ENCODE measurements at regions not wholly inside any gene's neighbourhood (a gene's known extent, or its start where the extent isn't known, plus 50 kb on each side); places are given as distances from the start of the nearest gene placed in this dataset.

DNA sequence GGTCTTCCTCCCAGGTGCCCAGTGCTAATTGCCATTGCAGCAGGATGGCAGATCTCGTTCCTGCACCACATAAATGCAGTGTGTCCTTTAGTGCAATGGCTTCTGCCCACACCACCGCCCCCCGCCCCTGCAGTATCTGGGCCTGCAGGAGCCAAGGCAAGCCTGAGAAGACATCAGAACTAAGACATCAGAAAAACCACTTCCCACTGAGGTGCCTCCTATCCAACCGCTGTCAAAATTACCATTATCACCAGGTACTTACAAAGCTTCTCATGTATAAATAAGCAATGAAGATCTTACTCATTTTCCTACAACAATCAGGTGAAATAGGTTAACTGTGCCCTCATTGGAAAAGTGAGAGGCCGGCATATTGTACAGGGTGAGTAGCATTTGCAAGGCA, 228.8 kb downstream of the FBXO15 start:
- DNase-seq (ENCODE audit: low read depth): no peak

GRCh38 chr18:73917046-73917445, 230.6 kb downstream of the FBXO15 start:
- no peak for DNase-seq (ENCODE audit: low read depth)

DNA sequence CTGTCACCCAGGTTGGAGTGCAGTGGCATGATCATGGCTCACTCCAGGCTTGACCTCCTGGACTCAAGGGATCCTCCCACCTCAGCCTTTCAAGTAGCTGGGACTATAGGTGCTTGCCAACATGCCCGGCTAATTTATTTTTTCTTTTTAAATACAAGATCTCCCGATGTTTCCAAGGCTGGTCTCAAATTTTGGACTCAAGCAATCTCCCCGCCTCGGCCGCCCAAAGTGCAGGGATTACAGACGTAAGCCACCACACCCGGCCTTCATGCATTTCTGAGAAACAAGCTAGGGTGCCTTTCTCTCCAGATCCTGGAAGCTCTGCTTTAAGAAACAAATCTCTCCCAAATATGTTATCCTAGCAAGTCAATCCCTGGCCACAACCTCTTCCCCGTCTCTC, 234.1 kb downstream of the FBXO15 start:
- no peak for DNase-seq (ENCODE audit: low read depth)

- DNase-seq (ENCODE audit: low read depth): no peak
These were observed 239.3 kb downstream of the FBXO15 start for GRCh38 chr18:73908323-73908722.

GRCh38 chr18:73901566-73901965, 246.1 kb downstream of the FBXO15 start:
- DNase-seq (ENCODE audit: low read depth): no peak

- no peak for DNase-seq (ENCODE audit: low read depth)
These were observed 246.5 kb downstream of the FBXO15 start for GRCh38 chr18:73901151-73901550.

DNA sequence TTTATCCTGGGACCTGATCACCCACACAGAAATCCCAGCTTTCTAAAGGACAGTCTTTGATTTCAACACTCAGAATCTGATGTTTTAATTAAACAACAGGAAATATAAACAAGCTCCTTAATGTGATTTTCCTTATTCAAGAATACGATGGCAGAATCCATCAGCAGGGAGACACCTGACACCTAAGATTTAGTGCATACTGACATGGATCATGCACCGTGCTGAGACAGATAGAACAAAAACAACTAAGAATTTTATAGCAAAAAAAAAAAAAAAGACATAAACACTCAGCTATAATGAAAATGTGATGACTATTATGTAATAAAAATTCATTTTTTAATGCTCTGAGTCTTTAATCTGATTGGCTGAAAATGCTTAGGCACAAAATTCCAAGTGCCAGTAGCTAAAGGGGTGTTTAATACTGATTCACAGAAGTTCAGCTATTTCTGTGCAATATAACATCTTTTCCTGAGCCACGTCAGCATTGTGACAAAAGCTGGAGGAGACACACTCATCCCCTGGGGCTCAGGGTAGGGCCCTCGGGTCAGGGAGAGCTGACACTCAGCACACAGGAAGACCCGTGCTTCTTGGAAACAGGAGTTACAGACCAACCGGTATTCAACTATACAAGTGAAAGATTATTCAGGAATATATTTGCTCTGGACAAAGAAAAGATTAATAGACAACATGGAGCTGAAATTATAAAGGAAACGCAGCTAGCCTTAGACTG, 247.4 kb downstream of the FBXO15 start:
- DNase-seq (ENCODE audit: low read depth): no peak

DNA sequence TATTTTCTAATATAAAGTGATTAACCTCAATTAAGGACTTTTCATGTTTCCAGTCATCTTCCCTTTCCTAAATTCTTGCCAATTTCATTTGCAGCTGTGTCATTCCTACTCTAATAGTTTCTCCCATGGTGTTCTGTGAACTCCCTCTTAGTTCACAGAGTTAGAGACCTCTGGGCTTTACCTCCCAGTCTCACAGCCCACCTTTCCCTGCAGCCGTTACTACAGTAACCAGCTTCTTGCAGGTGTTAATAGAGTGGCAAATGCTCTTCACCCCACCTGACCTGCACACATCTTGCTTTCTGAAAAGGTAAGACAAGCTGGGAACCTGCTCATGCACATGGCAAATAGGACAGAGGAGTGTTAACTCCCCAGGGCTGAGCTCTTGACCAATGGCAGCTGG, 250.1 kb downstream of the FBXO15 start:
- no peak for DNase-seq (ENCODE audit: low read depth)

GRCh38 chr18:73896685-73897084, 250.9 kb downstream of the FBXO15 start:
- DNase-seq (ENCODE audit: low read depth): no peak

DNA sequence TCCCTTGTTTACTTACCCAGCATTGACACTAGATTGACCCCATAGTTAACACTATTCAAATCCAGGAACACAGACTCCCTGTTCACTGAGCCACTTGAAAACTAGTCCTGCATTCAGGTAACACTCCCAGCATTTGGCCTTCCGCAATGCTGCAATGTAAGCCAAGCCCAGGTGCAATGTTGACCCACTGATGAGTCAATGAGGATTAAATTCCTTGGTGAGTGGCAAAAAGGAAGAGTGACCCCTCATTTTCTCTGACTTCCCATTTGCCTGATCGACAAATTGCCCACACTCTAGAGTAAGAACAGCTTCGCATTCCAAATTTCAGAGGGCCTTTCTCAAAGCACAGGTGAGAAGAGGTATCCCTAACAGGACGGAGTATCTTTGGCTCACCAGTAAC, 251.9 kb downstream of the FBXO15 start:
- no peak for DNase-seq (ENCODE audit: low read depth)

GRCh38 chr18:73893880-73894279, 253.8 kb downstream of the FBXO15 start:
- no peak for DNase-seq (ENCODE audit: low read depth)

GRCh38 chr18:73891572-73892421, 255.8 kb downstream of the FBXO15 start:
- DNase-seq (ENCODE audit: low read depth): no peak

DNA sequence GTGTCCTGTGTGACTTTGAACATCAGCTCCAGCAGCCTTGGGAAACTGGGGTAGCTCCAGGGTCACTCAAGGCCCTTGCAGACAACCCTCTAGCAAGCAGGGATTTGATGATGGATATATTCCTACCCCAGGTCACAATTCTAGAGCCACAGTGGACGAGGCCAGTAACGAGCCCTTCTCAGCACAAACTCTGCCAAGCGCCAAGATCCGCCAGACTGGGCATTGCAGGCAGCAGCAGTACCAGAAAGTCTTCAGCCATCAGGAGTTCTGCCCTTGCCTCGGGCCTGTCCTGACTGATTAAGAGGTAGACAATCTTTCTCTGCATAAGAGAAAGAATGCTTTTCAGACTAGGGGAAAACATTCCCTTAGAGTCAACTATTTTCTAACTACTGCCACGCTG, 259.1 kb downstream of the FBXO15 start:
- no peak for DNase-seq (ENCODE audit: low read depth)

DNA sequence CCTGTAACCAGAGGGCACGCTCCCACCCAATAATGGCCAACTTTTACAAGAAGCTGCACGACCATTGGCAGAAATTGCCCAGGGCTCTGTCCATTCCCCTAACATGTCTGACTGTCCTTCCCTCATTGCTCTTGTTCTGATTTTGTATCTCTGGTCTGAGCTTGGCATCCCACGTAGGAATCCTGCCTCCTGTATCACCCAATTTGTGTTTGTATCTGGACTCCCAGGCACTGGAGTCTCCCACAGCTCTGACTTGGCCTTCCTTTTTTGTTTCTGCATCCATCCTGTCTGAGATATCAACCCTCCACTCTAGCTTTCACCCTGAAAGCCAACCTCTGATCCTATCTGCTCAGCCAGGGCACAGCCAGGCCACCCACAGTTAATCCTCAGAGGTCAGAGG, 259.8 kb downstream of the FBXO15 start:
- DNase-seq (ENCODE audit: low read depth): no peak

- no peak for DNase-seq (ENCODE audit: low read depth)
These were observed 262.8 kb downstream of the FBXO15 start for GRCh38 chr18:73884868-73885267.

- no peak for DNase-seq (ENCODE audit: low read depth)
These were observed 266.2 kb downstream of the FBXO15 start for GRCh38 chr18:73881396-73881917.

DNA sequence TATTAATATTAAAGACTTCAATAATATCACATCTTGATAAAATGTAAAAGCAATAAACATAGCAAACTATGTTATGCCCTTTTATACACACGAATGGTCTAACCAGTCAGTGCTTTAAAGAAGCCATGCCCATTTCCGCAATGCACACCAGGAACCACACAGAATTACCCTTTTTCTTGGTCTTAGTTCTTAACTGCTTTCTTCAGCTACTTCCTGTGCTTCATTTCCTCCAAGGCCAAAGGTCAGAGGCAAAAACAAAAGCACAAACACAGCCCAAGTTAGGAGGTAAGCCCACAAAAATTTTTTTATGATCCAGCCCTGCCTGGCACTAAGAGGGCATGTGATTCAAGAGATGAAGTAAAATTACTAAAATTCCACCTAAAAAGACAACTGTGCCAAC, 267.2 kb downstream of the FBXO15 start:
- no peak for DNase-seq (ENCODE audit: low read depth)

GRCh38 chr18:73879766-73880165, 267.9 kb downstream of the FBXO15 start:
- no peak for DNase-seq (ENCODE audit: low read depth)

DNA sequence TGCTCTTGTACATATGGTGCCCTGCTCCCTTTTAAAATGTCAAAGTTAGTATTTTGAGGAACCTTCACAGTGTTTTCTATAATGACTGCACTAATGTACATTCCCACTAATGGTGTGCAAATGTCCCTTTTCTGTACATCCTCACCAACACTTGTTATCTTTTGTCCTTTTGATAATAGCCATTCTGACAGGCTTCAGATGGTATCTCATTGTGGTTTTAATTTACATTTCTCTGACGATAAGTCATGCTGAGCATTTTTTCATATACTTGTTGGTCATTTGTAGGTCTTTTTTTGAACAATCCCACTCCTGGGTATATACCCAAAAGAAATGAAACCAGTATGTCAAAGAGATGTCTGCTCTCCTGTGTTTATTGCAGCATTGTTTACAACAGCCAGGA, 268.3 kb downstream of the FBXO15 start:
- DNase-seq (ENCODE audit: low read depth): no peak

GRCh38 chr18:73869182-73869581, 278.5 kb downstream of the FBXO15 start:
- no peak for DNase-seq (ENCODE audit: low read depth)

- DNase-seq (ENCODE audit: low read depth): no peak
These were observed 285.9 kb downstream of the FBXO15 start for GRCh38 chr18:73861771-73862170.

GRCh38 chr18:73859837-73860397, 287.7 kb downstream of the FBXO15 start:
- DNase-seq (ENCODE audit: low read depth): no peak
